Activated naive CD4-positive, alpha-beta T cell treated with anti-CD3 and anti-CD28 coated beads, Interleukin-2, amount 50 U/mL, for 24 hours (primary cell): ENCODE measurements at regions not wholly inside any gene's neighbourhood (a gene's known extent, or its start where the extent isn't known, plus 50 kb on each side); places are given as distances from the start of the nearest gene placed in this dataset.

Experiments
- H3K27ac Mint-ChIP-seq: one replicate; pipeline ENCODE4 v1.8.0; 2021; ENCODE audit warnings: mild to moderate bottlenecking, mixed read lengths
- H3K27me3 Mint-ChIP-seq: one replicate; pipeline ENCODE4 v1.8.0; 2021; ENCODE audit warnings: mixed read lengths
- H3K36me3 Mint-ChIP-seq: one replicate; pipeline ENCODE4 v1.8.0; 2021; ENCODE audit warnings: mixed read lengths
- H3K4me1 Mint-ChIP-seq: one replicate; pipeline ENCODE4 v1.8.0; 2021; ENCODE audit warnings: mixed read lengths
- H3K4me3 Mint-ChIP-seq: one replicate; pipeline ENCODE4 v1.8.0; 2021; ENCODE audit warnings: mild to moderate bottlenecking, mixed read lengths
- H3K9me3 Mint-ChIP-seq: one replicate; pipeline ENCODE4 v1.8.0; 2021; ENCODE audit warnings: mixed read lengths

- Mint-ChIP-seq H3K4me1 (no peaks in the 10 kb centered on the region), H3K27ac (no peak overlapping the region), H3K4me3 (no peak overlapping the region), H3K9me3 (no peaks in the 10 kb centered on the region), H3K36me3 (no peaks in the 10 kb centered on the region), H3K27me3 (no peaks in the 10 kb centered on the region)
Observed at GRCh38 chr10:57494486-57494885, 773.2 kb downstream of the IPMK start.

GRCh38 chr10:57482259-57482658 lies 785.4 kb downstream of the IPMK start:
- no peaks in the 10 kb centered on the region for H3K36me3 Mint-ChIP-seq
- H3K4me1 Mint-ChIP-seq = no peaks in the 10 kb centered on the region
- H3K4me3 Mint-ChIP-seq = no peak overlapping the region
- no peaks in the 10 kb centered on the region for H3K9me3 Mint-ChIP-seq
- H3K27ac Mint-ChIP-seq = no peak overlapping the region
- H3K27me3 Mint-ChIP-seq = no peaks in the 10 kb centered on the region

- Mint-ChIP-seq H3K4me3 (no peak overlapping the region), H3K4me1 (no peaks in the 10 kb centered on the region), H3K27ac (no peak overlapping the region), H3K27me3 (no peaks in the 10 kb centered on the region), H3K36me3 (no peaks in the 10 kb centered on the region), H3K9me3 (no peaks in the 10 kb centered on the region)
Observed at GRCh38 chr10:57472823-57473619, 794.7 kb downstream of the IPMK start.

GRCh38 chr10:57468894-57469432 lies 798.7 kb downstream of the IPMK start:
- no peak overlapping the region for H3K27ac Mint-ChIP-seq
- no peak overlapping the region for H3K4me3 Mint-ChIP-seq
- no peaks in the 10 kb centered on the region for H3K9me3 Mint-ChIP-seq
- H3K27me3 Mint-ChIP-seq = no peaks in the 10 kb centered on the region
- H3K4me1 Mint-ChIP-seq = no peaks in the 10 kb centered on the region
- no peaks in the 10 kb centered on the region for H3K36me3 Mint-ChIP-seq

GRCh38 chr10:57465155-57465554 lies 802.5 kb downstream of the IPMK start:
- Mint-ChIP-seq H3K36me3 (no peaks in the 10 kb centered on the region), H3K9me3 (no peaks in the 10 kb centered on the region), H3K4me3 (no peak overlapping the region), H3K27ac (no peak overlapping the region), H3K4me1 (no peaks in the 10 kb centered on the region), H3K27me3 (no peaks in the 10 kb centered on the region)

- Mint-ChIP-seq H3K27me3 (no peaks in the 10 kb centered on the region), H3K9me3 (peaks cover 4% of the 10 kb centered on the region), H3K36me3 (no peaks in the 10 kb centered on the region), H3K4me1 (no peaks in the 10 kb centered on the region), H3K4me3 (no peak overlapping the region), H3K27ac (no peak overlapping the region)
Observed at GRCh38 chr10:57460540-57460939, 807.2 kb downstream of the IPMK start.

- no peaks in the 10 kb centered on the region for H3K4me1 Mint-ChIP-seq
- no peak overlapping the region for H3K4me3 Mint-ChIP-seq
- H3K36me3 Mint-ChIP-seq = no peaks in the 10 kb centered on the region
- H3K27ac Mint-ChIP-seq = no peak overlapping the region
- H3K9me3 Mint-ChIP-seq = peaks cover 4% of the 10 kb centered on the region
- no peaks in the 10 kb centered on the region for H3K27me3 Mint-ChIP-seq
Observed at GRCh38 chr10:57457972-57458512, 809.7 kb downstream of the IPMK start.

GRCh38 chr10:57430376-57430775 lies 837.3 kb downstream of the IPMK start:
- H3K4me3 Mint-ChIP-seq = no peak overlapping the region
- no peak overlapping the region for H3K27ac Mint-ChIP-seq
- H3K4me1 Mint-ChIP-seq = no peaks in the 10 kb centered on the region
- H3K36me3 Mint-ChIP-seq = no peaks in the 10 kb centered on the region
- H3K9me3 Mint-ChIP-seq = no peaks in the 10 kb centered on the region
- H3K27me3 Mint-ChIP-seq = no peaks in the 10 kb centered on the region

- H3K36me3 Mint-ChIP-seq = no peaks in the 10 kb centered on the region
- no peak overlapping the region for H3K27ac Mint-ChIP-seq
- H3K4me3 Mint-ChIP-seq = no peak overlapping the region
- H3K4me1 Mint-ChIP-seq = no peaks in the 10 kb centered on the region
- no peaks in the 10 kb centered on the region for H3K9me3 Mint-ChIP-seq
- no peaks in the 10 kb centered on the region for H3K27me3 Mint-ChIP-seq
Observed at GRCh38 chr10:57420881-57421280, 846.8 kb downstream of the IPMK start.

- Mint-ChIP-seq H3K4me1 (no peaks in the 10 kb centered on the region), H3K4me3 (no peak overlapping the region), H3K27me3 (no peaks in the 10 kb centered on the region), H3K27ac (no peak overlapping the region), H3K9me3 (peaks cover 6% of the 10 kb centered on the region), H3K36me3 (no peaks in the 10 kb centered on the region)
Observed at GRCh38 chr10:57418476-57418875, 849.2 kb downstream of the IPMK start.

- H3K4me3 Mint-ChIP-seq = no peak overlapping the region
- H3K36me3 Mint-ChIP-seq = no peaks in the 10 kb centered on the region
- no peaks in the 10 kb centered on the region for H3K27me3 Mint-ChIP-seq
- H3K4me1 Mint-ChIP-seq = no peaks in the 10 kb centered on the region
- no peaks in the 10 kb centered on the region for H3K9me3 Mint-ChIP-seq
- H3K27ac Mint-ChIP-seq = no peak overlapping the region
Observed at GRCh38 chr10:57395923-57396322, 871.8 kb downstream of the IPMK start.

- H3K4me1 Mint-ChIP-seq = no peaks in the 10 kb centered on the region
- no peaks in the 10 kb centered on the region for H3K9me3 Mint-ChIP-seq
- H3K27ac Mint-ChIP-seq = no peak overlapping the region
- H3K27me3 Mint-ChIP-seq = no peaks in the 10 kb centered on the region
- no peaks in the 10 kb centered on the region for H3K36me3 Mint-ChIP-seq
- H3K4me3 Mint-ChIP-seq = no peak overlapping the region
Observed at GRCh38 chr10:57367412-57367811, 900.3 kb downstream of the IPMK start.

- H3K27ac Mint-ChIP-seq = no peak overlapping the region
- H3K27me3 Mint-ChIP-seq = no peaks in the 10 kb centered on the region
- no peaks in the 10 kb centered on the region for H3K9me3 Mint-ChIP-seq
- H3K4me3 Mint-ChIP-seq = no peak overlapping the region
- H3K4me1 Mint-ChIP-seq = no peaks in the 10 kb centered on the region
- H3K36me3 Mint-ChIP-seq = no peaks in the 10 kb centered on the region
Observed at GRCh38 chr10:57362811-57363210, 904.9 kb downstream of the IPMK start.

GRCh38 chr10:57353403-57354003 lies 914.2 kb downstream of the IPMK start:
- Mint-ChIP-seq H3K27ac (no peak overlapping the region), H3K27me3 (no peaks in the 10 kb centered on the region), H3K4me3 (no peak overlapping the region), H3K36me3 (no peaks in the 10 kb centered on the region), H3K4me1 (no peaks in the 10 kb centered on the region), H3K9me3 (no peaks in the 10 kb centered on the region)

GRCh38 chr10:57351076-57351475 lies 916.6 kb downstream of the IPMK start:
- H3K27me3 Mint-ChIP-seq = no peaks in the 10 kb centered on the region
- H3K27ac Mint-ChIP-seq = no peak overlapping the region
- H3K4me3 Mint-ChIP-seq = no peak overlapping the region
- no peaks in the 10 kb centered on the region for H3K9me3 Mint-ChIP-seq
- H3K36me3 Mint-ChIP-seq = no peaks in the 10 kb centered on the region
- no peaks in the 10 kb centered on the region for H3K4me1 Mint-ChIP-seq

GRCh38 chr10:57341294-57341693 lies 926.4 kb downstream of the IPMK start:
- Mint-ChIP-seq H3K36me3 (no peaks in the 10 kb centered on the region), H3K9me3 (peaks cover 5% of the 10 kb centered on the region), H3K4me1 (no peaks in the 10 kb centered on the region), H3K4me3 (no peak overlapping the region), H3K27me3 (no peaks in the 10 kb centered on the region), H3K27ac (no peak overlapping the region)
